ENCODE measurements at regions not wholly inside any gene's neighbourhood (a gene's known extent, or its start where the extent isn't known, plus 50 kb on each side); places are given as distances from the start of the nearest gene placed in this dataset.
A peak's percentile ranks its signal among the peaks of the same experiment; 100 is the strongest.

- no peak for DNase-seq (ENCODE audit: low read depth in 2 of 2)
These were observed 461.2 kb downstream of the INHBA start for GRCh38 chr7:41241641-41242040.

GRCh38 chr7:41239596-41239995 is 463.3 kb downstream of the INHBA start:
- no peak for DNase-seq (ENCODE audit: low read depth in 2 of 2)

- DNase-seq (ENCODE audit: low read depth in 2 of 2) = peak in 1 of 2 donors; percentile 56
These were observed 464.0 kb downstream of the INHBA start for GRCh38 chr7:41238851-41239331.

GRCh38 chr7:41237956-41238355 is 464.9 kb downstream of the INHBA start:
- DNase-seq (ENCODE audit: low read depth in 2 of 2) = no peak

- DNase-seq (ENCODE audit: low read depth in 2 of 2) = no peak
These were observed 470.8 kb downstream of the INHBA start for GRCh38 chr7:41232086-41232485.

GRCh38 chr7:41224063-41224763 is 478.7 kb downstream of the INHBA start:
- peak in 1 of 2 donors; percentile 77 for DNase-seq (ENCODE audit: low read depth in 2 of 2)

GRCh38 chr7:41222746-41223145 is 480.1 kb downstream of the INHBA start:
- peak in 1 of 2 donors; percentile 44 for DNase-seq (ENCODE audit: low read depth in 2 of 2)

GRCh38 chr7:41220266-41220665 is 482.6 kb downstream of the INHBA start:
- DNase-seq (ENCODE audit: low read depth in 2 of 2) = no peak

- no peak for DNase-seq (ENCODE audit: low read depth in 2 of 2)
These were observed 483.6 kb downstream of the INHBA start for GRCh38 chr7:41219276-41219675.

- no peak for DNase-seq (ENCODE audit: low read depth in 2 of 2)
These were observed 485.6 kb downstream of the INHBA start for GRCh38 chr7:41217306-41217705.

- no peak for DNase-seq (ENCODE audit: low read depth in 2 of 2)
These were observed 495.7 kb downstream of the INHBA start for GRCh38 chr7:41207141-41207540.

GRCh38 chr7:41206267-41206666 is 496.6 kb downstream of the INHBA start:
- DNase-seq (ENCODE audit: low read depth in 2 of 2) = no peak

- no peak for DNase-seq (ENCODE audit: low read depth in 2 of 2)
These were observed 497.3 kb downstream of the INHBA start for GRCh38 chr7:41205600-41205999.

- no peak for DNase-seq (ENCODE audit: low read depth in 2 of 2)
These were observed 499.3 kb downstream of the INHBA start for GRCh38 chr7:41203542-41203941.

- DNase-seq (ENCODE audit: low read depth in 2 of 2) = no peak
These were observed 501.9 kb downstream of the INHBA start for GRCh38 chr7:41201021-41201420.

GRCh38 chr7:41199136-41199535 is 503.8 kb downstream of the INHBA start:
- no peak for DNase-seq (ENCODE audit: low read depth in 2 of 2)

- DNase-seq (ENCODE audit: low read depth in 2 of 2) = no peak
These were observed 504.4 kb downstream of the INHBA start for GRCh38 chr7:41198502-41198901.

GRCh38 chr7:41197769-41198168 is 505.1 kb downstream of the INHBA start:
- DNase-seq (ENCODE audit: low read depth in 2 of 2) = no peak

- DNase-seq (ENCODE audit: low read depth in 2 of 2) = no peak
These were observed 509.1 kb downstream of the INHBA start for GRCh38 chr7:41193738-41194282.

GRCh38 chr7:41190581-41190980 is 512.3 kb downstream of the INHBA start:
- DNase-seq (ENCODE audit: low read depth in 2 of 2) = peak in 1 of 2 donors; percentile 23

GRCh38 chr7:41189866-41190265 is 513.0 kb downstream of the INHBA start:
- DNase-seq (ENCODE audit: low read depth in 2 of 2) = peak; percentile 5 to 97

- peak in 1 of 2 donors; percentile 88 for DNase-seq (ENCODE audit: low read depth in 2 of 2)
These were observed 514.4 kb downstream of the INHBA start for GRCh38 chr7:41188163-41189130.

All from dermis microvascular lymphatic vessel endothelial cell (primary cell).